Type B pancreatic cell (in vitro differentiated cells): ENCODE measurements at regions not wholly inside any gene's neighbourhood (a gene's known extent, or its start where the extent isn't known, plus 50 kb on each side); places are given as distances from the start of the nearest gene placed in this dataset.

Source experiments
- DNase-seq: peaks from one replicate; pipeline ENCODE4 v3.0.0; 2021; ENCODE audit warnings: mixed read lengths; ENCODE audit not compliant: unreplicated experiment; ENCODE audit errors: extremely low spot score
- H3K27ac Mint-ChIP-seq: 2 replicates; pipeline ENCODE4 v1.8.0; 2021; ENCODE audit warnings: mild to moderate bottlenecking, mixed read lengths
- H3K27me3 Mint-ChIP-seq: 2 replicates; pipeline ENCODE4 v1.8.0; 2021; ENCODE audit warnings: mixed read lengths
- H3K36me3 Mint-ChIP-seq: 2 replicates; pipeline ENCODE4 v1.8.0; 2021; ENCODE audit warnings: mixed read lengths
- H3K4me1 Mint-ChIP-seq: one replicate; pipeline ENCODE4 v1.8.0; 2021; ENCODE audit warnings: mixed read lengths; ENCODE audit not compliant: unreplicated experiment
- H3K4me3 Mint-ChIP-seq: 2 replicates; pipeline ENCODE4 v1.8.0; 2021; ENCODE audit warnings: mild to moderate bottlenecking, mixed read lengths
- H3K9me3 Mint-ChIP-seq: 2 replicates; pipeline ENCODE4 v1.8.0; 2021; ENCODE audit warnings: mixed read lengths
- TF ChIP-seq, protein P1 (sequence below): fragments of 200-600 bp; sonication (generic); conservative IDR thresholded peaks from 2 replicates; pipeline ENCODE4 v1.5.0; 2021; ENCODE audit warnings: antibody characterized with exemption, mild to moderate bottlenecking

DNA sequence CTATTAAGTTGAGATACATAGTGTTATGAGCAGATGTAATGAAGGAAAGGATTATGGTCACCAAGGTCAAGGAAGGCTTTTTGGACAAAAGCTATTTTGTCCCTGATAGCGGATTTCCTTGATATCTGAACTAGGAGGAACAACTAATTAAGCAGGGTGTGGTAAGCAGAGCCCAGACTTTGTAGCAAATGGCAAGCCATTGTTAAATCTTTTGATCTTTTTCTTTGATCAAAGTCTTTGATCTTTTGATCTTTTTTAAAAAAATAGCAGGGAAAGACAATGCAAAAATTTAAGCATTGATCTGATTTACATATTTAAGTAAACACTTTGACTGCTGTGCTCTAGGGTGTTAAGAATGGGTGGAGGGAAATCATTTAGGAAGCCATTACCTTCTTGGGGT, 1242.0 kb downstream of the MAT2B start:
- Mint-ChIP-seq H3K27me3 (no peaks in the 10 kb centered on the region), H3K4me3 (no peak overlapping the region), H3K27ac (no peak overlapping the region), H3K4me1 (no peaks in the 10 kb centered on the region), H3K9me3 (no peaks in the 10 kb centered on the region), H3K36me3 (no peaks in the 10 kb centered on the region)
- DNase-seq = no peak
- TF ChIP-seq, protein P1, sequence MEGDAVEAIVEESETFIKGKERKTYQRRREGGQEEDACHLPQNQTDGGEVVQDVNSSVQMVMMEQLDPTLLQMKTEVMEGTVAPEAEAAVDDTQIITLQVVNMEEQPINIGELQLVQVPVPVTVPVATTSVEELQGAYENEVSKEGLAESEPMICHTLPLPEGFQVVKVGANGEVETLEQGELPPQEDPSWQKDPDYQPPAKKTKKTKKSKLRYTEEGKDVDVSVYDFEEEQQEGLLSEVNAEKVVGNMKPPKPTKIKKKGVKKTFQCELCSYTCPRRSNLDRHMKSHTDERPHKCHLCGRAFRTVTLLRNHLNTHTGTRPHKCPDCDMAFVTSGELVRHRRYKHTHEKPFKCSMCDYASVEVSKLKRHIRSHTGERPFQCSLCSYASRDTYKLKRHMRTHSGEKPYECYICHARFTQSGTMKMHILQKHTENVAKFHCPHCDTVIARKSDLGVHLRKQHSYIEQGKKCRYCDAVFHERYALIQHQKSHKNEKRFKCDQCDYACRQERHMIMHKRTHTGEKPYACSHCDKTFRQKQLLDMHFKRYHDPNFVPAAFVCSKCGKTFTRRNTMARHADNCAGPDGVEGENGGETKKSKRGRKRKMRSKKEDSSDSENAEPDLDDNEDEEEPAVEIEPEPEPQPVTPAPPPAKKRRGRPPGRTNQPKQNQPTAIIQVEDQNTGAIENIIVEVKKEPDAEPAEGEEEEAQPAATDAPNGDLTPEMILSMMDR = no peak

DNA sequence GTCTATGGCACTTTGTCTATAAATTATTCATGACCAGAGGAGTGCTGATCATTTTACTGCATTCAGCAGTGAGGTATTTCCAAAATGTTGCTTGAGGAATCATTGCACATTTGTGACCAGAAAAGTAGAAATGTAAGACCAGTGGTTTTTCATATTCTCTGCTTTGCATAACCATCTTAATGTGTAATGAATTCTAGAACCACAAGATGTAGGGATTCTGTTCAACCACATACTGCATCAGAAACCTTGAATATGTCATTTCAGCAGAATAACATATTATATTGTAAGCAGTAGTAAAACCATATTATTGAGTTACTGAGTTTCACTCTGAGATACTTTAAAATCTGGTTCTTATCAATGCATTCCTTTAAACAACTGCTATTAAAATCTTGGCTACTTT, 1243.4 kb downstream of the MAT2B start:
- DNase-seq = no peak
- Mint-ChIP-seq H3K36me3 (no peaks in the 10 kb centered on the region), H3K4me3 (no peak overlapping the region), H3K9me3 (no peaks in the 10 kb centered on the region), H3K27me3 (no peaks in the 10 kb centered on the region), H3K4me1 (no peaks in the 10 kb centered on the region), H3K27ac (no peak overlapping the region)
- TF ChIP-seq, protein P1 = no peak

DNA sequence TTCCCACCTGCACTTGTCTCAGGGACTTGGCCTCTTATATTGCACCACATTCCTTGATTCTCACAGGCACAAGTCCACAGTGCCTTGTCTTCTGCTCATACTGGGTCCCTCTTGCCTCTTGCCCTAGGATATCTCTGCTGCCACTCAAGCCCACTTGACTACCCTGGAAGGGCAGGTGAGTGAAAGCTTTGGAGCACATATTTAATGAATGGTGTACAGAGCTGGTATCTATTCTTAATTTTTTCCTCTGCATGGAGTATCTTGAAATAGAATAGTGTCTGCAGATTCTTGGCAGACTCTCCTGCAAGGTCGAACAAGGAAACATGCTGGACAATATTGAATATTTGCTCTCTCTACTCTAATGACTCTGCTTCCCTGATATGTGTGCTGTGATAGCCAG, 1248.0 kb downstream of the MAT2B start:
- no peaks in the 10 kb centered on the region for H3K4me1 Mint-ChIP-seq
- DNase-seq = no peak
- H3K27me3 Mint-ChIP-seq = no peaks in the 10 kb centered on the region
- H3K9me3 Mint-ChIP-seq = no peaks in the 10 kb centered on the region
- TF ChIP-seq, protein P1 = no peak
- no peak overlapping the region for H3K27ac Mint-ChIP-seq
- no peak overlapping the region for H3K4me3 Mint-ChIP-seq
- no peaks in the 10 kb centered on the region for H3K36me3 Mint-ChIP-seq

DNA sequence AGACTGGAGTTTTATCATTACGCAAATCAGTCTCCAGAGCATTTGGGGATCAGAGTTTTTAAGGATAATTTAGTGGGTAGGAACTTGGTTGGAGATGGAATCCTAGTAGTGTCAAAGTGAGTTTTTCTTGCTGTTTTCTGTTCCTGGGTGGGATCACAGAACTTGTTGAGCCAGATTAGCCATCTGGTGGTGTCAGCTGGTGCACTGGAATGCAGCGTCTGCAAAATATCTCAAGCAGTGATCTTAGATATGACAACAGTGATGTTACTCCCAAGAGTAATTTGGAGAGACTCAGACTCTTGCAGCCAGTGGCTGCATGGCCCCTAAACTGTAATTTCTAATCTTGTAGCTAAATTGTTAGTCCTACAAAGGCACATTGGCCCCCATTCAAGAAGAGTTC, 1257.8 kb downstream of the MAT2B start:
- peak overlapping the region; percentile 46 for H3K27ac Mint-ChIP-seq

DNA sequence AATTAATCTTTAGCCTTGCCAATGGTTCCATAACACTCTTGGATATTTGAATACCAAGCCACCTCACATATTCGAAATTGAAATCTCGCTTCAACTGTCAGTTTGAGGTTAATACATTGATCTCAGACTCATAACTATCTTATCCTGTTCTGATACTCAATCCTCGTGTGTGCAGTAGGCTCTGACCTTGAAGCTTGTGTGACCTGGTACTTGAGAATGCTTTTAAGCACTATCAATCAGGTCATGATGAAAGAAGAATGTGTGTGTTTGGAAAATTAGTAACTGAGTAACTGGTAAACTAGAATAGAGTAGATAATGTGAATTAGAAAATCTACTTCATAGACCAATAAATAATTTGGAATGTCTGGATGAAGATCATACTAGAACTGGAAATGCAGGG, 1266.7 kb downstream of the MAT2B start:
- H3K36me3 Mint-ChIP-seq = no peaks in the 10 kb centered on the region
- H3K27ac Mint-ChIP-seq = no peak overlapping the region
- H3K4me1 Mint-ChIP-seq = no peaks in the 10 kb centered on the region
- no peak for DNase-seq
- H3K9me3 Mint-ChIP-seq = peaks cover 8% of the 10 kb centered on the region
- TF ChIP-seq, protein P1 = no peak
- no peaks in the 10 kb centered on the region for H3K27me3 Mint-ChIP-seq
- no peak overlapping the region for H3K4me3 Mint-ChIP-seq

More for the DNA sequence above, 1257.8 kb downstream of the MAT2B start:
- peaks cover 8% of the 10 kb centered on the region for H3K9me3 Mint-ChIP-seq
- no peaks in the 10 kb centered on the region for H3K36me3 Mint-ChIP-seq
- peak overlapping the region; percentile 26 for H3K4me3 Mint-ChIP-seq
- no peaks in the 10 kb centered on the region for H3K27me3 Mint-ChIP-seq
- peaks cover 7% of the 10 kb centered on the region for H3K4me1 Mint-ChIP-seq
- TF ChIP-seq, protein P1 = no peak
- no peak for DNase-seq

DNA sequence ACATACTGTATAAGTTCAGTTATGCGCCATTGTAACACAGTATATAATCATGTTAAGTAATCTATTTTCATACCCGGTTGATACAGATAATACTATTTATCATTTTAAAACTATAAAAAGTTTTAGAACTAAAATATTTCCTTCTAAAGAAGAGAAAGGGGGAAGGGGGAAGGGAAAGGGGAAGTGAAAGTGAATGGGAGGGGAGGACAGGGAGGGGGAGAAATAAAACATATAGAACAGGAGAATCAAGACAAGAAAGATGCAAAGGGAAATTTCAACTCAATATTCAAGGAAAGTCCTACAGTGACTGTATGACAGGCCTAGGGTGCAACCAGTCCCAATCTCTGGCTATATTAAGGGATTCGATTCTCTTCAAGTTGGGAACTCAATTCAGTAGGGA, 1278.8 kb downstream of the MAT2B start:
- no peaks in the 10 kb centered on the region for H3K4me1 Mint-ChIP-seq
- no peak overlapping the region for H3K4me3 Mint-ChIP-seq
- TF ChIP-seq, protein P1 = no peak
- H3K27me3 Mint-ChIP-seq = no peaks in the 10 kb centered on the region
- no peaks in the 10 kb centered on the region for H3K9me3 Mint-ChIP-seq
- no peak for DNase-seq
- no peaks in the 10 kb centered on the region for H3K36me3 Mint-ChIP-seq
- no peak overlapping the region for H3K27ac Mint-ChIP-seq
